HK-2 (cell line): ENCODE measurements at regions not wholly inside any gene's neighbourhood (a gene's known extent, or its start where the extent isn't known, plus 50 kb on each side); places are given as distances from the start of the nearest gene placed in this dataset.
A peak's percentile ranks its signal among the peaks of the same experiment; 100 is the strongest.

Source experiments
- DNase-seq: peaks from one replicate; pipeline ENCODE4 v3.0.0-alpha.2; 2018; ENCODE audit not compliant: unreplicated experiment

GRCh38 chr3:64318001-64318400 is 92.7 kb upstream of the PRICKLE2 start:
- DNase-seq: no peak

GRCh38 chr3:64316971-64317370 is 91.7 kb upstream of the PRICKLE2 start:
- no peak for DNase-seq

GRCh38 chr3:64311424-64312061 is 86.3 kb upstream of the PRICKLE2 start:
- DNase-seq: no peak

- DNase-seq: no peak
Observed at GRCh38 chr3:64308931-64309330, 83.7 kb upstream of the PRICKLE2 start.

- no peak for DNase-seq
Observed at GRCh38 chr3:64306745-64307144, 81.5 kb upstream of the PRICKLE2 start.

- no peak for DNase-seq
Observed at GRCh38 chr3:64305731-64306130, 80.5 kb upstream of the PRICKLE2 start.

GRCh38 chr3:64304828-64305410 is 79.7 kb upstream of the PRICKLE2 start:
- no peak for DNase-seq

GRCh38 chr3:64303881-64304280 is 78.6 kb upstream of the PRICKLE2 start:
- DNase-seq: no peak

- no peak for DNase-seq
Observed at GRCh38 chr3:64303401-64303800, 78.1 kb upstream of the PRICKLE2 start.

- no peak for DNase-seq
Observed at GRCh38 chr3:64301476-64301875, 76.2 kb upstream of the PRICKLE2 start.

GRCh38 chr3:64300790-64301423 is 75.6 kb upstream of the PRICKLE2 start:
- DNase-seq: no peak

GRCh38 chr3:64299206-64299605 is 73.9 kb upstream of the PRICKLE2 start:
- no peak for DNase-seq

GRCh38 chr3:64297563-64297962 is 72.3 kb upstream of the PRICKLE2 start:
- DNase-seq: no peak

GRCh38 chr3:64295594-64295993 is 70.3 kb upstream of the PRICKLE2 start:
- DNase-seq: no peak

- DNase-seq: no peak
Observed at GRCh38 chr3:64294771-64295170, 69.5 kb upstream of the PRICKLE2 start.

GRCh38 chr3:64293121-64293520 is 67.9 kb upstream of the PRICKLE2 start:
- no peak for DNase-seq

GRCh38 chr3:64291956-64292355 is 66.7 kb upstream of the PRICKLE2 start:
- DNase-seq: no peak

GRCh38 chr3:64291345-64291744 is 66.1 kb upstream of the PRICKLE2 start:
- peak; percentile 42 for DNase-seq

GRCh38 chr3:64290864-64291263 is 65.6 kb upstream of the PRICKLE2 start:
- no peak for DNase-seq

- DNase-seq: no peak
Observed at GRCh38 chr3:64290161-64290560, 64.9 kb upstream of the PRICKLE2 start.

- DNase-seq: no peak
Observed at GRCh38 chr3:64289622-64290021, 64.4 kb upstream of the PRICKLE2 start.

GRCh38 chr3:64278625-64279024 is 53.4 kb upstream of the PRICKLE2 start:
- DNase-seq: no peak

GRCh38 chr3:64276131-64276530 is 50.9 kb upstream of the PRICKLE2 start:
- no peak for DNase-seq
